ENCODE measurements at regions not wholly inside any gene's neighbourhood (a gene's known extent, or its start where the extent isn't known, plus 50 kb on each side); places are given as distances from the start of the nearest gene placed in this dataset.

- DNase-seq (ENCODE audit: insufficient read length, low spot score, missing footprints) = no peak
- no peak overlapping the region for H3K4me3 ChIP-seq (ENCODE audit: insufficient read depth, low read length)
- H3K36me3 ChIP-seq (ENCODE audit: insufficient read depth, low read length) = no peaks in the 10 kb centered on the region
- no peak overlapping the region for H3K4me2 ChIP-seq (ENCODE audit: insufficient read depth, low read length)
- H2AFZ ChIP-seq (ENCODE audit: low read length) = no peak overlapping the region
- no peak for TF ChIP-seq CTCF (IDR thresholded peaks at IDR 0.05; ENCODE audit: extremely low read depth, low read depth, low read length)
- no peaks in the 10 kb centered on the region for H4K20me1 ChIP-seq (ENCODE audit: insufficient read depth, low read length)
- H3K27me3 ChIP-seq (ENCODE audit: insufficient read depth, low read length) = no peaks in the 10 kb centered on the region
- no peak overlapping the region for H3K27ac ChIP-seq (ENCODE audit: low read depth, low read length)
- no peaks in the 10 kb centered on the region for H3K9me3 ChIP-seq (ENCODE audit: low read depth, low read length)
- H3K4me1 ChIP-seq (ENCODE audit: insufficient read depth, low read length) = no peaks in the 10 kb centered on the region
- H3K79me2 ChIP-seq (ENCODE audit: insufficient read depth, low read length) = no peaks in the 10 kb centered on the region
Observed at GRCh38 chr3:159158801-159159200, 356.9 kb downstream of the MFSD1 start.

- no peak overlapping the region for H3K4me2 ChIP-seq (ENCODE audit: insufficient read depth, low read length)
- H4K20me1 ChIP-seq (ENCODE audit: insufficient read depth, low read length) = no peaks in the 10 kb centered on the region
- H3K27me3 ChIP-seq (ENCODE audit: insufficient read depth, low read length) = no peaks in the 10 kb centered on the region
- H3K9me3 ChIP-seq (ENCODE audit: low read depth, low read length) = no peaks in the 10 kb centered on the region
- no peak overlapping the region for H3K27ac ChIP-seq (ENCODE audit: low read depth, low read length)
- H3K36me3 ChIP-seq (ENCODE audit: insufficient read depth, low read length) = no peaks in the 10 kb centered on the region
- no peak for DNase-seq (ENCODE audit: insufficient read length, low spot score, missing footprints)
- no peaks in the 10 kb centered on the region for H3K79me2 ChIP-seq (ENCODE audit: insufficient read depth, low read length)
- no peak overlapping the region for H2AFZ ChIP-seq (ENCODE audit: low read length)
- no peak overlapping the region for H3K4me3 ChIP-seq (ENCODE audit: insufficient read depth, low read length)
- TF ChIP-seq CTCF (IDR thresholded peaks at IDR 0.05; ENCODE audit: extremely low read depth, low read depth, low read length) = no peak
- no peaks in the 10 kb centered on the region for H3K4me1 ChIP-seq (ENCODE audit: insufficient read depth, low read length)
Observed at GRCh38 chr3:159159546-159159945, 357.7 kb downstream of the MFSD1 start.

- Histone ChIP-seq H3K4me2 (ENCODE audit: insufficient read depth, low read length) (no peak overlapping the region), H2AFZ (ENCODE audit: low read length) (no peak overlapping the region), H3K27me3 (ENCODE audit: insufficient read depth, low read length) (no peaks in the 10 kb centered on the region), H3K36me3 (ENCODE audit: insufficient read depth, low read length) (no peaks in the 10 kb centered on the region), H3K4me1 (ENCODE audit: insufficient read depth, low read length) (no peaks in the 10 kb centered on the region), H3K79me2 (ENCODE audit: insufficient read depth, low read length) (no peaks in the 10 kb centered on the region), H4K20me1 (ENCODE audit: insufficient read depth, low read length) (no peaks in the 10 kb centered on the region), H3K9me3 (ENCODE audit: low read depth, low read length) (no peaks in the 10 kb centered on the region), H3K4me3 (ENCODE audit: insufficient read depth, low read length) (no peak overlapping the region), H3K27ac (ENCODE audit: low read depth, low read length) (no peak overlapping the region)
- TF ChIP-seq CTCF (IDR thresholded peaks at IDR 0.05; ENCODE audit: extremely low read depth, low read depth, low read length) = no peak
- DNase-seq (ENCODE audit: insufficient read length, low spot score, missing footprints) = no peak
Observed at GRCh38 chr3:159163656-159164055, 361.8 kb downstream of the MFSD1 start.

- H3K4me1 ChIP-seq (ENCODE audit: insufficient read depth, low read length) = peaks cover 14% of the 10 kb centered on the region
- no peaks in the 10 kb centered on the region for H4K20me1 ChIP-seq (ENCODE audit: insufficient read depth, low read length)
- no peaks in the 10 kb centered on the region for H3K27me3 ChIP-seq (ENCODE audit: insufficient read depth, low read length)
- no peak overlapping the region for H3K4me2 ChIP-seq (ENCODE audit: insufficient read depth, low read length)
- H3K36me3 ChIP-seq (ENCODE audit: insufficient read depth, low read length) = no peaks in the 10 kb centered on the region
- no peak overlapping the region for H2AFZ ChIP-seq (ENCODE audit: low read length)
- H3K79me2 ChIP-seq (ENCODE audit: insufficient read depth, low read length) = no peaks in the 10 kb centered on the region
- no peak for TF ChIP-seq CTCF (IDR thresholded peaks at IDR 0.05; ENCODE audit: extremely low read depth, low read depth, low read length)
- H3K4me3 ChIP-seq (ENCODE audit: insufficient read depth, low read length) = no peak overlapping the region
- H3K27ac ChIP-seq (ENCODE audit: low read depth, low read length) = no peak overlapping the region
- DNase-seq (ENCODE audit: insufficient read length, low spot score, missing footprints) = no peak
- H3K9me3 ChIP-seq (ENCODE audit: low read depth, low read length) = no peaks in the 10 kb centered on the region
Observed at GRCh38 chr3:159165961-159166360, 364.1 kb downstream of the MFSD1 start.

Measured in osteoblast (primary cell).